NCI-H460 (cell line): ENCODE measurements at regions not wholly inside any gene's neighbourhood (a gene's known extent, or its start where the extent isn't known, plus 50 kb on each side); places are given as distances from the start of the nearest gene placed in this dataset.

Experiments
- DNase-seq: peaks from one replicate; pipeline ENCODE4 v3.0.0-alpha.2; 2016; ENCODE audit warnings: low read depth; ENCODE audit errors: extremely low read depth

DNA sequence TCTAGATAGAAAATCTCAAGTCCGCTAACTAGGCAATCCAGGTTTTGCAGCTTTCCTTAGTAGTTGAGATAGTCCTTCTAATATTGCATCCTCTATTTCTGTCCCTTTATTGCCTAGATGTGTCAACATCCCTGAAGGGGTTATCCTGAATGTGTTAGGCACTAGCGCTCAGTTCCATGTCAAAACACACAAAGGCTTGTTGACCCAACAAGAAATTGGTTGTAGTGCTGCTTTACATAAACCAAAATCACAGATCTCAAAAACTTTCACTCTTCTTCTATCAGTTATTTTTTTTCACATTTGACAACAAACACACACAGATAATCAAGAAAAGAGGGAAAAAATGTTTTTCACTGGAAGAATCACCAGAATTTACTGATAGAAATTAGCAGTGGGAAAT lies 51.4 kb upstream of the SOX2 start:
- DNase-seq: no peak

- DNase-seq: no peak
Measured at GRCh38 chr3:181637456-181637855, 74.3 kb upstream of the SOX2 start.

DNA sequence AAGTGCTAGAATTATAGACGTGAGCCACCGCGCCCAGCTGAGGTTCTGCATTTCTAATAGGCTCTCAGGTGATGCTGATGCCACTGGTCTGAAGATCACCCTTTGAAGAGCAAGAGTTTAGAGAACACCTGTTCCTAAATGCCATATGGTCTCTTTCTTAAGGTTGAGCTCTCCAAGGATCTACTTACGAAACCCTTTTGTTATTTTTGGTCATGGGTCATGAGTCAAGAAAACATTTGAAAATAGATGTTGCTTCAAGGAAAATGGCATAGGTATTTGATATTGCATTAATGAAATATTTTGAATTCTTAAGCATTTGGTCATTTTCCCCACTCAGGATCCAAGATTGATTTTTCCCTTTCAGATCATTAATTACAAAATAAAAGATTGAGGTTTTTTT lies 74.7 kb upstream of the SOX2 start:
- DNase-seq: no peak

DNA sequence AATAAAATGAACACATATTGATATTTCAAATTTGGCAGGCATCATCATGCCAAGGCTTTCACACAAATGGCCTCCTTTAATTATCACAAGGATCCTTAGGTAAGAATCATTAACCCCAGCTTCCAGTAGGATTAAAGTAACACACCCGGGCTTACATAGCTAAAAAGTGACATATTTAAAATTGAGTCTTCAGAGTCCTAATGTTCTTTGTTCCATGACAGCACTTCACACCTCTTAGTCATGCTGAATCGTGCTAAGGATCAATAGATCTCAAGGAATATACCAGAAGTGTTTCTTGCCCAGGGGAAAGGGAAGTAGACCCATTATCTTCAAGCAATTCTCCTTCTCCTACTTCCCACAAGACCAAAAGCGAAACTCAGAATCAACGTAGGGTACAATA lies 76.6 kb upstream of the SOX2 start:
- DNase-seq: no peak

DNA sequence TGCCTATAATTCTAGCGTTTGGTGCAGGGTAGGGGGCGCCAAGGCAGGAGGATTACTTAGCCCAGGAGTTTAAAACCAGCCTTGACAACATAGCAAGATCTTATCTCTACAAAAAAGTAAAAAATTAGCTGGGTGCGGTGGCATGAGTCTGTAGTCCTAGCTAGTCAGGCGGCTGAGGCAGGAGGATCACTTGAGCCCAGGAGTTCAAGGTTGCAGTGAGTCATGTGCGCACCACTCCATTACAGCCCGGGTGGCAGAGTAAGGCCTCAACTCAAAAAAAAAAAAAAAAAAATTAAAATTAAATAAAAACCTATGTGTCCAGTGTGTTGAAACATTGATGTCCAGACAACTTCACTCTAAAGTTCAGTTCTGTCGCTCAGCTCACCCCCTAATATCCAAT lies 78.2 kb upstream of the SOX2 start:
- DNase-seq: no peak

DNA sequence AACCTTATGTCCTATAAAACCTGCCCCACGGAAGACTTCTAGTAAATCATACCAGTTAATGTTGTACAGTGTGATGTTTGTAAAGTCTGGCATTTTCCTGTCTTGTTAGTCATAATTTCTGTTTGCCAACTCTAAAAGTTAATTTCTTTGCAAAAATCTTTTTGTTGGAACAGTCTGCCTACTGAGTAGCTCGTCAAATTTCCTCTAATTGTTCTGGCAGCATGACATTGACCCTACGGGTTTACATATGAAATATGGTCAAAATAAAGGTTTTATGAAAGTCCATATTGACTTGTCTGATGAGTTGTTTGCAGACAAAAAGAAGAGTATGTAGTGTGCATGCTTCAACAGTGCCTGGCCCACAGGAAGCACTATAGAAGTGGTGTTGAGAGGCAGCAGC lies 79.8 kb upstream of the SOX2 start:
- DNase-seq: no peak

DNA sequence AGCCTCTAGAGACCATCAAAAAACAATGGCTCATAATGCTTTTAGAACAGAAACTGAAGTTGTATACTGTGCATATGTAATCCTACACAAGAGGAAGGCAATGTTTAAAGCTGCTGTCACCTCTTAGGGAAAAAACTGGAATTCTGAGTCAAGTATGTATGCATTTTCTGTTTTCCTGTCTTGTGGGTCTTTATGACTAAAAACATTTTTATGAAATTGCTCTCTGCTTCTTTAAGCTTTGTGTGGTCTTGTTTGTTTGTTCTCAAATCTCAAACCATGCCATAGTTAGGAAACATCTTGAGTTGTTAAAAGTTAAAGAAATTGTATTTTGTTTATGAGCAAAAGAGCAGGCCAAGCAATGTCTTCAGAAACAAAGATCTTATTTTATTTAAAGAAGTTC lies 80.9 kb upstream of the SOX2 start:
- no peak for DNase-seq

GRCh38 chr3:181629711-181630110 lies 82.0 kb upstream of the SOX2 start:
- DNase-seq: no peak

- DNase-seq: peak; percentile 41
Measured at GRCh38 chr3:181629029-181629428, 82.7 kb upstream of the SOX2 start.

DNA sequence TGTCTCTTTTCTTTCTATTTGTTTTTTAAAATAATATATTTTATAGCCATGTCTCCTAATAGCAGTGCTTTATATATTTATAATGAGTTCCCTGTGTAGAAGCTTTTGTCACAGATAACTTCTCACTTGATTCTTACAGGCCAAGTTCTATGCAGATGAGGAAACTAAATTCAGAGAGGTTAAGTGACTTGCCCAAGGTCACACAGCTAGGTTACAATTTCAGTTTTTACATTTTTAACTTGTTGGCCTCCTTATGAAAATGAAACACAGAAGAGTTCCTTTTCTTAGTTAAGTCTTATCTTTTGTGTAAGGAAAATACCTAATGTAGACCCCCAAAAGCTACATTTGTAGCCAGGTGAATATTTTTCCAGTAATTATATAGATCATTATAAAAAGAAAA lies 83.3 kb upstream of the SOX2 start:
- DNase-seq: no peak

DNA sequence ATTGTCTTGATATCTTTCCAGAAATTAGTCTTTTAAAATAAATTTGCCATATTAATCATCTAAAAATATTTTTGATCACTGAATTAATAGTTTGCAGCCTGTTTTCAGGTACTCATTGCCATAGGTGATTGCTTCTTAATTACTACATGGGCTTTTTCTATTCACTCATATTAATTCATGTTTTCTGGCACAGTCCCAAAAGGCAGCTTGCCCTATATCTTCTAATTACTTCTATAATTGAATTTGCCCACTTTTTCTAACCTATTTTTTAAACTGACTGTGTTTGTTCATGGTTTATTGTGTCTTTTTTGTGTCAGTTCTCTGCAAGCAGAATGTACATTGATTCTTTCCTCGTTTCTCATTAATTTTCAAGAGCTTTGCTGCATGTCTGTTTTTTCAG lies 85.7 kb upstream of the SOX2 start:
- DNase-seq: no peak

- no peak for DNase-seq
Measured at GRCh38 chr3:181623924-181624694, 87.6 kb upstream of the SOX2 start.

- no peak for DNase-seq
Measured at GRCh38 chr3:181622365-181622764, 89.4 kb upstream of the SOX2 start.

GRCh38 chr3:181619897-181620296 lies 91.8 kb upstream of the SOX2 start:
- DNase-seq: no peak

GRCh38 chr3:181618260-181618659 lies 93.5 kb upstream of the SOX2 start:
- DNase-seq: no peak

GRCh38 chr3:181616088-181617070 lies 95.3 kb upstream of the SOX2 start:
- no peak for DNase-seq

DNA sequence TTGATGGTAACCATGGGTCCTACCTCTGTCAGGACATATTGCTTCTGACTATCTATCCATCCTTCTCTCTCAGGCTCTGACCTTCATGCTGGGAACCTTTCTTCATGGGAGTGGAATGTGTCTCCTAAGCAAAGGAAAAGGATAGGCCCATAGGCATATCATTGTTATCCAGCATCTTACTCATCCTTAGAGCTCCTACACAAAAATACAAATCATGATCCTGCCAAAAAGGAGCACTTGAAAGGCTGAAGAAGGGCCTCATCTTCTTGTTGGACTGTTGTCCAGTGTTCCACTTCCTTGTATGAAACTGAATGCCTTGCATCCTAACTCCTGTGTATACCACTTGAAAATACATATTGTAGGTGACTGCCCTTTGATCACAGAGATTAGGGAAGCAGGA lies 96.1 kb upstream of the SOX2 start:
- no peak for DNase-seq

DNA sequence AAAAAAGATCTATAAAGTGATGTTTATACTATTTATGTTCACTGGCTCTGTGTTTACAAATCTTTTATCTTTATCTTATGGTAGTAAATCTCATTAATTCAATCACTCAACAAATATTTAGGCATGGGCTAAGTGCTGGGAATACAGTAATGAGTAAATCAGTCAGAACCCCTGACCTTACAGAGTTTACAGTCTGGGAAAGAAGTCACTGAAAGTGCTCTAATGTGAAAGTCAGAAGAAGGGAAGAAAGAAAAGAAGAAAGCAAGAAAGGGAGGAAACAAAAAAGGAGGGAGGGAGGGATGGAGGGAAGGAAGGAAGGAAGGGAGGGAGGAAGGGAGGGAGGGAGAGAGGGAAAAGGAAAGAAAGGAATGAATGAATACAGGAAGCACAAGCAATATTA lies 96.8 kb upstream of the SOX2 start:
- no peak for DNase-seq

DNA sequence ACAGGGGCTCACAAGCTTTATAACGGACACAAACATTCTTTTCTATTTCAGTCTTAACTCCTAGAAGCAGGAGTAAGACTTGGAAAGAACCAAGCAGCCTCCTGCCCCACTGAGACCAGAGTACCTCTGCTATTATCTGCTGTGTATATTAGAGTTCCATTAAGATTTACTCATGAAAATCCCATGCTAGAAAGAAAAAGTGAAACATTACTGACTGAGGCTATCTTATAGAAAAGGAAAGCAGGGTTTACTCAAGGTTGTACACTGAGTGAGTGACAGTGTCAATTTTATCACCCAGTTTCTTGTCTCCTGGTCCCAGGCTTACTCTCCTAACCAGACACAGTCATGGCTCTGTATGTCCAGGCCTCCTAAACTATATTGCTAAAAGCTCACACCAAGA lies 97.9 kb upstream of the SOX2 start:
- no peak for DNase-seq

GRCh38 chr3:181613191-181613590 lies 98.5 kb upstream of the SOX2 start:
- DNase-seq: no peak

GRCh38 chr3:181610973-181611265 lies 100.8 kb upstream of the SOX2 start:
- DNase-seq: no peak
